IMR-90 (cell line): ENCODE measurements at regions not wholly inside any gene's neighbourhood (a gene's known extent, or its start where the extent isn't known, plus 50 kb on each side); places are given as distances from the start of the nearest gene placed in this dataset.

Experiments
- ATAC-seq: fragments of 200-7000 bp; cut with Tn5 transposase; 2 replicates; pipeline ENCODE4 v1.9.1; 2020; ENCODE audit warnings: low read depth, mild to moderate bottlenecking, moderate library complexity
- BruUV-seq: library from RNA; stranded (reverse); fragments of 400-500 nt; replicated peaks from 2 replicates; lab custom pipeline; 2021; lab: Mats Ljungman, UMichigan
- CTCF ChIA-PET: fragments of 300-600 bp; formaldehyde crosslinking; extraction: SDS; loops from one replicate; lab custom pipeline; 2021; ENCODE audit warnings: antibody characterized with exemption; lab: Yijun Ruan, JAX
- POLR2A ChIA-PET: fragments of 300-600 bp; sonication (Branson Sonifier 250); formaldehyde crosslinking; loops from one replicate; lab custom pipeline; 2022; ENCODE audit warnings: antibody characterized with exemption; ENCODE audit not compliant: unreplicated experiment; lab: Charles Lee
- DNase-seq: peaks from one replicate; pipeline ENCODE4 v3.0.0; 2013
- H2AFZ ChIP-seq: replicated peaks from 2 replicates; pipeline ENCODE3; 2013; ENCODE audit warnings: low read length, mild to moderate bottlenecking; ENCODE audit not compliant: poor library complexity
- H2AK5ac ChIP-seq: 2 replicates; pipeline ENCODE4 v1.6.1; 2013; ENCODE audit warnings: low read depth, low read length, inconsistent platforms
- H2AK9ac ChIP-seq: replicated peaks from 2 replicates; pipeline ENCODE3; 2013; ENCODE audit warnings: mild to moderate bottlenecking, low read depth, low read length, moderate library complexity; ENCODE audit not compliant: poor library complexity
- H2BK120ac ChIP-seq: 2 replicates; pipeline ENCODE4 v1.6.1; 2013; ENCODE audit warnings: low read depth, low read length, inconsistent platforms
- H2BK15ac ChIP-seq: 3 replicates; pipeline ENCODE4 v1.6.1; 2013; ENCODE audit warnings: low read depth, low read length, inconsistent platforms
- H2BK20ac ChIP-seq: 2 replicates; pipeline ENCODE4 v1.6.1; 2013; ENCODE audit warnings: low read depth, mild to moderate bottlenecking, inconsistent platforms, low read length, moderate library complexity
- H2BK5ac ChIP-seq: 2 replicates; pipeline ENCODE4 v1.6.1; 2013; ENCODE audit warnings: mild to moderate bottlenecking, low read depth, low read length, inconsistent platforms; ENCODE audit not compliant: poor library complexity, severe bottlenecking
- H3K14ac ChIP-seq: replicated peaks from 2 replicates; pipeline ENCODE4 v1.6.1; 2013; ENCODE audit warnings: low read depth, low read length, inconsistent platforms
- H3K18ac ChIP-seq: 2 replicates; pipeline ENCODE4 v1.6.1; 2013; ENCODE audit warnings: low read depth, low read length, control low read depth
- H3K23ac ChIP-seq: 2 replicates; pipeline ENCODE4 v1.6.1; 2013; ENCODE audit warnings: low read depth, low read length, inconsistent platforms
- H3K27ac ChIP-seq: 2 replicates; pipeline ENCODE4 v1.5.1; 2013; ENCODE audit warnings: mild to moderate bottlenecking, control low read depth, low read length; ENCODE audit not compliant: insufficient read depth
- H3K27me3 ChIP-seq: 2 replicates; pipeline ENCODE4 v1.6.1; 2013; ENCODE audit warnings: low read length; ENCODE audit not compliant: control insufficient read depth, insufficient read depth
- H3K36me3 ChIP-seq: 2 replicates; pipeline ENCODE4 v1.6.1; 2013; ENCODE audit warnings: low read length, mixed read lengths; ENCODE audit not compliant: control insufficient read depth, insufficient read depth
- H3K4ac ChIP-seq: 2 replicates; pipeline ENCODE4 v1.6.1; 2013; ENCODE audit warnings: low read depth, low read length, inconsistent platforms
- H3K4me1 ChIP-seq: 2 replicates; pipeline ENCODE4 v1.6.1; 2013; ENCODE audit warnings: low read length, mixed read lengths; ENCODE audit not compliant: control insufficient read depth, insufficient read depth
- H3K4me2 ChIP-seq: 2 replicates; pipeline ENCODE4 v1.6.1; 2013; ENCODE audit warnings: low read depth, mild to moderate bottlenecking, control low read depth, low read length, moderate library complexity
- H3K4me3 ChIP-seq: 2 replicates; pipeline ENCODE4 v1.5.1; 2013; ENCODE audit warnings: low read depth, mild to moderate bottlenecking, control low read depth, low read length, moderate library complexity; ENCODE audit not compliant: insufficient read depth
- H3K56ac ChIP-seq: 2 replicates; pipeline ENCODE4 v1.6.1; 2013; ENCODE audit warnings: low read length, inconsistent platforms; ENCODE audit not compliant: insufficient read depth; ENCODE audit errors: extremely low read depth
- H3K79me1 ChIP-seq, 2 experiments: 2 replicates each; pipeline ENCODE4 v1.6.1; 2013; ENCODE audit warnings: low read length in 2 of 2, inconsistent platforms in 1 of 2, low read depth in 1 of 2
- H3K9ac ChIP-seq: 2 replicates; pipeline ENCODE4 v1.6.1; 2013; ENCODE audit warnings: low read depth, low read length, control low read depth
- H3K9me1 ChIP-seq: 2 replicates; pipeline ENCODE4 v1.6.1; 2013; ENCODE audit warnings: low read length, inconsistent platforms; ENCODE audit not compliant: insufficient read depth
- H3K9me3 ChIP-seq: 2 replicates; pipeline ENCODE4 v1.6.1; 2013; ENCODE audit warnings: low read length; ENCODE audit not compliant: control insufficient read depth, insufficient read depth
- H4K20me1 ChIP-seq: 2 replicates; pipeline ENCODE4 v1.6.1; 2013; ENCODE audit warnings: low read length, inconsistent platforms; ENCODE audit not compliant: insufficient read depth
- H4K5ac ChIP-seq: 2 replicates; pipeline ENCODE4 v1.6.1; 2013; ENCODE audit warnings: mild to moderate bottlenecking, low read depth, low read length, control low read depth
- H4K8ac ChIP-seq, 2 experiments: 2 replicates each; pipeline ENCODE4 v1.6.1; 2013; ENCODE audit warnings: low read depth in 2 of 2, low read length in 2 of 2, control low read depth in 1 of 2, inconsistent platforms in 1 of 2
- H4K91ac ChIP-seq: 2 replicates; pipeline ENCODE4 v1.6.1; 2013; ENCODE audit warnings: low read depth, low read length, inconsistent platforms; ENCODE audit not compliant: insufficient read depth
- CTCF ChIP-seq: conservative IDR thresholded peaks from 2 replicates; pipeline ENCODE4 v1.5.1; 2012; ENCODE audit warnings: mild to moderate bottlenecking, low read depth, low read length, improper control_type of control experiment
- ELK1 ChIP-seq: fragments of 150-350 bp; IDR thresholded peaks from 2 replicates; pipeline ENCODE4 v1.6.1; 2016; ENCODE audit warnings: low read depth, mild to moderate bottlenecking, low read length, moderate library complexity, borderline replicate concordance
- NFE2L2 ChIP-seq: fragments of 150-350 bp; IDR thresholded peaks from 2 replicates; pipeline ENCODE4 v1.6.1; 2016; ENCODE audit warnings: low read depth, mild to moderate bottlenecking, low read length
- POLR2A ChIP-seq: IDR thresholded peaks from 2 replicates; pipeline ENCODE4 v1.6.1; 2012; ENCODE audit warnings: mild to moderate bottlenecking, low read depth, low read length
- WGBS, 2 experiments: methylation state at CpG; one replicate each; pipeline versions ENCODE4 v1.1.5 to v1.1.7; 2013; ENCODE audit warnings: missing lambda C conversion rate in 2 of 2; ENCODE audit not compliant: insufficient read length in 1 of 2; ENCODE audit errors: extremely low coverage in 2 of 2; 5-methylcytosine and 5-hydroxymethylcytosine counted together
- dilution Hi-C: fragments of 300-500 bp; cut with HindIII; formaldehyde crosslinking; loops from one replicate; pipeline ENCODE4 v1.14.3; 2018; ENCODE audit warnings: low sequenced_read_pairs; ENCODE audit not compliant: unreplicated experiment
- in situ Hi-C: fragments of 300-500 bp; cut with MboI; formaldehyde crosslinking; loops from 3 replicates; pipeline ENCODE4 v1.14.3; 2019; ENCODE audit warnings: low sequenced_read_pairs, inconsistent platforms, mixed read lengths
- intact Hi-C: fragments of 100-400 bp; cut with micrococcal nuclease; formaldehyde crosslinking; loops from 2 replicates; pipeline ENCODE4 v1.10.0; 2022

- no peak overlapping the region for H2AK5ac ChIP-seq
- H4K5ac ChIP-seq, result no peak overlapping the region
- H3K4me2 ChIP-seq, result no peak overlapping the region
- H3K27me3 ChIP-seq, result no peaks in the 10 kb centered on the region
- no TSS peak for BruUV-seq
- peaks cover 12% of the 10 kb centered on the region for H3K4me1 ChIP-seq
- peaks cover 14% of the 10 kb centered on the region for H3K9me1 ChIP-seq
- H2AK9ac ChIP-seq, result peak overlapping the region; percentile 46
- H3K9me3 ChIP-seq, result no peaks in the 10 kb centered on the region
- ATAC-seq, result no peak
- no peak overlapping the region for H3K9ac ChIP-seq
- intact Hi-C loops (no loop called here), dilution Hi-C loops (no loop called here), in situ Hi-C loops (no loop called here)
- TF ChIP-seq POLR2A, result no peak
- TF ChIP-seq CTCF, result no peak
- no peak for TF ChIP-seq ELK1
- TF ChIP-seq NFE2L2, result no peak
- no peak overlapping the region for H3K4me3 ChIP-seq
- H3K56ac ChIP-seq, result no peak overlapping the region
- peaks cover 18 to 50% of the 10 kb centered on the region in 2 experiments for H3K79me1 ChIP-seq
- no peak overlapping the region for H3K18ac ChIP-seq
- no peak overlapping the region for H4K91ac ChIP-seq
- H3K27ac ChIP-seq, result no peak overlapping the region
- no peak overlapping the region for H2BK15ac ChIP-seq
- peaks cover 18% of the 10 kb centered on the region for H4K20me1 ChIP-seq
- H2AFZ ChIP-seq, result no peak overlapping the region
- no peak overlapping the region for H2BK20ac ChIP-seq
- no peak for DNase-seq
- no peak overlapping the region for H3K23ac ChIP-seq
- WGBS, 2 experiments, result 80% methylated on average over 1 of the region's 13 CpGs; no CpG with 5 or more reads in 1 of the 2 experiments
- POLR2A ChIA-PET, result no interaction called here
- H3K36me3 ChIP-seq, result peaks cover 60% of the 10 kb centered on the region
- H4K8ac ChIP-seq, result no peak overlapping the region
- no peak overlapping the region for H3K14ac ChIP-seq
- H2BK120ac ChIP-seq, result no peak overlapping the region
- no peak overlapping the region for H3K4ac ChIP-seq
- CTCF ChIA-PET, result no interaction called here
- H2BK5ac ChIP-seq, result no peak overlapping the region
Observed at GRCh38 chr2:120960770-120961366, 225.2 kb downstream of the GLI2 start.
